ENCODE measurements at regions not wholly inside any gene's neighbourhood (a gene's known extent, or its start where the extent isn't known, plus 50 kb on each side); places are given as distances from the start of the nearest gene placed in this dataset.
"Not testable (repeated sequence)": the region's sequence is repeated elsewhere in the genome, so short reads cannot be mapped to it uniquely, and the experiment has no call there.

- ATAC-seq (no peak), DNase-seq (peak in 1 of 2 donors; percentile 9)
- intact Hi-C loops (cut with DNase I, micrococcal nuclease): no loop called here
These were observed 79.3 kb upstream of the MAP3K1 start for GRCh38 chr5:56735849-56736641.

- no peak for ATAC-seq
- intact Hi-C loops (cut with DNase I, micrococcal nuclease): no loop called here
- DNase-seq: no peak
These were observed 81.2 kb upstream of the MAP3K1 start for GRCh38 chr5:56734091-56734694.

- DNase-seq (no peak), ATAC-seq (no peak)
- intact Hi-C loops (cut with DNase I, micrococcal nuclease): no loop called here
These were observed 81.8 kb upstream of the MAP3K1 start for GRCh38 chr5:56733580-56733979.

- ATAC-seq (no peak), DNase-seq (no peak)
- intact Hi-C loops (cut with DNase I, micrococcal nuclease): no loop called here
These were observed 83.2 kb upstream of the MAP3K1 start for GRCh38 chr5:56732121-56732520.

GRCh38 chr5:56731473-56731872, 83.9 kb upstream of the MAP3K1 start:
- intact Hi-C loops (cut with DNase I, micrococcal nuclease); ATAC-seq; DNase-seq: not testable (repeated sequence)

GRCh38 chr5:56729488-56729887, 85.9 kb upstream of the MAP3K1 start:
- intact Hi-C loops (cut with DNase I, micrococcal nuclease): no loop called here
- ATAC-seq (no peak), DNase-seq (no peak)

GRCh38 chr5:56725711-56726411, 89.5 kb upstream of the MAP3K1 start:
- intact Hi-C loops (cut with DNase I, micrococcal nuclease): no loop called here
- ATAC-seq (no peak), DNase-seq (no peak)

- ATAC-seq; intact Hi-C loops (cut with DNase I, micrococcal nuclease); DNase-seq: not testable (repeated sequence)
These were observed 90.5 kb upstream of the MAP3K1 start for GRCh38 chr5:56724857-56725256.

- intact Hi-C loops (cut with DNase I, micrococcal nuclease): no loop called here
- DNase-seq (no peak), ATAC-seq (no peak)
These were observed 93.0 kb upstream of the MAP3K1 start for GRCh38 chr5:56722317-56722716.

- ATAC-seq: no peak
These were observed 97.9 kb upstream of the MAP3K1 start for GRCh38 chr5:56717253-56717987.

GRCh38 chr5:56715986-56716385, 99.4 kb upstream of the MAP3K1 start:
- intact Hi-C loops (cut with DNase I, micrococcal nuclease): no loop called here
- no peak for ATAC-seq
- DNase-seq: no peak

More at GRCh38 chr5:56717253-56717987, 97.9 kb upstream of the MAP3K1 start:
- intact Hi-C loops (cut with DNase I, micrococcal nuclease): no loop called here
- DNase-seq: no peak

GRCh38 chr5:56712895-56713591, 102.3 kb upstream of the MAP3K1 start:
- intact Hi-C loops (cut with DNase I, micrococcal nuclease): no loop called here
- no peak for DNase-seq
- ATAC-seq: no peak

- intact Hi-C loops (cut with DNase I, micrococcal nuclease): no loop called here
- DNase-seq (no peak), ATAC-seq (no peak)
These were observed 104.3 kb upstream of the MAP3K1 start for GRCh38 chr5:56710826-56711590.

GRCh38 chr5:56706504-56706903, 108.8 kb upstream of the MAP3K1 start:
- intact Hi-C loops (cut with DNase I, micrococcal nuclease): no loop called here
- DNase-seq (no peak), ATAC-seq (no peak)

GRCh38 chr5:56705217-56705616, 110.1 kb upstream of the MAP3K1 start:
- intact Hi-C loops (cut with DNase I, micrococcal nuclease): no loop called here

GRCh38 chr5:56703952-56704351, 111.4 kb upstream of the MAP3K1 start:
- no peak for ATAC-seq
- intact Hi-C loops (cut with DNase I, micrococcal nuclease): no loop called here
- DNase-seq: no peak

More at GRCh38 chr5:56705217-56705616, 110.1 kb upstream of the MAP3K1 start:
- no peak for DNase-seq
- no peak for ATAC-seq

- DNase-seq (no peak), ATAC-seq (no peak)
- intact Hi-C loops (cut with DNase I, micrococcal nuclease): no loop called here
These were observed 114.6 kb upstream of the MAP3K1 start for GRCh38 chr5:56700711-56701110.

GRCh38 chr5:56699538-56699937, 115.8 kb upstream of the MAP3K1 start:
- DNase-seq (no peak), ATAC-seq (no peak)
- intact Hi-C loops (cut with DNase I, micrococcal nuclease): no loop called here
